ENCODE measurements at regions not wholly inside any gene's neighbourhood (a gene's known extent, or its start where the extent isn't known, plus 50 kb on each side); places are given as distances from the start of the nearest gene placed in this dataset.

GRCh38 chr13:64429691-64430090 is 2800.4 kb downstream of the PCDH9 start:
- Histone ChIP-seq H3K27ac (ENCODE audit: insufficient read length, low read depth, low read length) (no peak overlapping the region), H4K20me1 (ENCODE audit: control insufficient read depth, insufficient read depth, insufficient read length) (no peaks in the 10 kb centered on the region), H3K79me1 (ENCODE audit: insufficient read depth, low read depth, low read length, poor library complexity, severe bottlenecking) (no peaks in the 10 kb centered on the region), H3K27me3 (ENCODE audit: insufficient read depth, low read length) (no peaks in the 10 kb centered on the region), H2BK5ac (ENCODE audit: insufficient read length, low read length) (no peak overlapping the region), H3K9me3 (ENCODE audit: control insufficient read depth, low read depth, low read length) (no peaks in the 10 kb centered on the region), H3K4me2 (ENCODE audit: insufficient read depth, insufficient read length, low read length) (no peak overlapping the region), H4K91ac (ENCODE audit: insufficient read length, low read depth, low read length) (no peak overlapping the region), H3K9ac (ENCODE audit: extremely low read depth, insufficient read length, low read length) (no peak overlapping the region), H3K14ac (ENCODE audit: insufficient read depth, low read length) (no peak overlapping the region), H2BK15ac (ENCODE audit: low read depth, low read length) (no peak overlapping the region), H4K5ac (ENCODE audit: insufficient read length, low read depth, low read length) (no peak overlapping the region), H3K18ac (ENCODE audit: insufficient read length, low read depth, low read length) (no peak overlapping the region), H4K8ac (replicated peaks; ENCODE audit: insufficient read length, low read depth, low read length) (no peak overlapping the region), H3K4me1 (ENCODE audit: insufficient read depth, low read length) (no peaks in the 10 kb centered on the region), H3T11ph (ENCODE audit: low read length) (no peak overlapping the region), H3K23me2 (ENCODE audit: insufficient read length, low read depth, low read length, poor library complexity, severe bottlenecking) (no peaks in the 10 kb centered on the region), H2AFZ (ENCODE audit: low read length) (no peak overlapping the region), H3K79me2 (ENCODE audit: insufficient read depth, low read length) (no peaks in the 10 kb centered on the region), H3K56ac (ENCODE audit: insufficient read length, low read depth, low read length) (no peak overlapping the region), H3K23ac (ENCODE audit: insufficient read length, low read depth, low read length) (no peak overlapping the region), H2BK20ac (ENCODE audit: low read depth, low read length, poor library complexity, severe bottlenecking) (no peak overlapping the region), H2AK5ac (ENCODE audit: insufficient read length, low read length) (no peak overlapping the region), H2BK12ac (ENCODE audit: insufficient read length, low read depth, low read length) (no peak overlapping the region), H3K4ac (ENCODE audit: low read depth, low read length) (no peak overlapping the region), H2BK120ac (ENCODE audit: low read depth, low read length, poor library complexity, severe bottlenecking) (no peak overlapping the region)
- WGBS (ENCODE audit: extremely low coverage, insufficient read length, low lambda C conversion rate): no CpG with 5 or more reads among the region's 2 CpGs
- Mint-ChIP-seq H3K9me3 (no peaks in the 10 kb centered on the region), H3K4me3 (no peak overlapping the region), H3K27ac (no peak overlapping the region), H3K36me3 (ENCODE audit: insufficient read depth in 1 of 3, low read depth in 3 of 3) (no peaks in the 10 kb centered on the region), H3K27me3 (ENCODE audit: low read depth) (no peaks in the 10 kb centered on the region), H3K4me1 (peaks cover 0 to 2% of the 10 kb centered on the region in 2 experiments; a peak in 2 of 4 replicates)
- no peak for TF ChIP-seq CTCF (conservative IDR thresholded peaks at IDR 0.05)
- DNase-seq: no peak
